GM18868 (cell line): ENCODE measurements at regions not wholly inside any gene's neighbourhood (a gene's known extent, or its start where the extent isn't known, plus 50 kb on each side); places are given as distances from the start of the nearest gene placed in this dataset.
"Not testable (repeated sequence)": the region's sequence is repeated elsewhere in the genome, so short reads cannot be mapped to it uniquely, and the experiment has no call there.

Experiments used
- ATAC-seq: cut with Tn5 transposase; IDR thresholded peaks from one replicate; pipeline ENCODE4 v1.9.1; 2021; ENCODE audit warnings: mild to moderate bottlenecking, moderate library complexity; ENCODE audit not compliant: unreplicated experiment

DNA sequence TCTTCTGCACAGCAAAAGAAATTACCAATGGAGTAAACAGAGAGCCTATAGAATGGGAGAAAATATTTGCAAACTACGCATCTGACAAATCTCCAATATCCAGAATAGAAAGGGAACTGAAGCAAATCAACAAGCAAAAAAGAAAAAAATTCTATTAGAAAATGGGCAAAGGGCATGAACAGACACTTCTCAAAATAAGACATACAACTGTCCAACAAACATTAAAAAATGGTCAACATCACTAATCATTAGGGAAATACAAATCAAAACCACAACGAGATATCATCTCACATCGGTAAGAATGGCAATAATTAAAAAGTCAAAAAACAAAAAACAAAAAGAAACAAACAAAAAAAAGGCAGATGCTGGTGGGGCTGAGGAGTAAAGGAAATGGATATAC lies 356.4 kb downstream of the ADCYAP1 start:
- ATAC-seq = no peak

DNA sequence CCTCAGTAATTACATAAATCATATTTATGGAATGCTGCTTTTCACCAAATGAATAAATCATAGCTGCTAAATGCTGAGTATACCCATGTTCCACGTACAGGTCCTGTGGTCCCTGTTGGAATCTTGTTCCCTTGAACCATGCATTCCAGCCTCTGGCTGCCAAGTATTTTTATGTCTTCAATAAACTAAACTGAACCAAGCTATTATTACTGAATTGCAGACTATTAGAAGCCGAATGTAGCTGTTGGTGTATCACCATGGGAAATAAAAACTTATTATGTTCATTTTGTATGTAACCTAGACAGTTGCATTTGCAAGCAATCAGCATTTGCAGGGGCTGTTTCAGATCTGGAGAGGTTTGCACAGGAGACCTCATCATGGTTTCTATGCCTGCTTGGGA lies 362.4 kb downstream of the ADCYAP1 start:
- ATAC-seq = no peak

DNA sequence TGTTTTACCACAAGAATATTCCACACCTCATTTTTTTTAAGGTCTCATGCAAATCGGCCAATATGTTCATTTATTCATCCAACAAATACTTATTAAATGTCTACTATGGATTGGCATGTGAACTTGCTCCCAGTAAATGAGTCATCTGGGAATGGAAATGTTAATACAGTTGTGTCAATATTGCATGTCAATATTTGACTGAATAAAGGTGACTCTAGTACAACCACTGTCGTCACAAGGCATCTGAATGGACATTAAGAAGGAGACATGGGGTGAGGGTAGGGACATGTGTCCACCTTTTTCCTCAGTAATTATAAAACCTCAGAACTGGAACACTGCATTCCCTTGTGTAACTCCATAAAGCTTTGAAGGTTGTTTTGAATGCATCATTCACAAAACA lies 365.4 kb downstream of the ADCYAP1 start:
- ATAC-seq = no peak

DNA sequence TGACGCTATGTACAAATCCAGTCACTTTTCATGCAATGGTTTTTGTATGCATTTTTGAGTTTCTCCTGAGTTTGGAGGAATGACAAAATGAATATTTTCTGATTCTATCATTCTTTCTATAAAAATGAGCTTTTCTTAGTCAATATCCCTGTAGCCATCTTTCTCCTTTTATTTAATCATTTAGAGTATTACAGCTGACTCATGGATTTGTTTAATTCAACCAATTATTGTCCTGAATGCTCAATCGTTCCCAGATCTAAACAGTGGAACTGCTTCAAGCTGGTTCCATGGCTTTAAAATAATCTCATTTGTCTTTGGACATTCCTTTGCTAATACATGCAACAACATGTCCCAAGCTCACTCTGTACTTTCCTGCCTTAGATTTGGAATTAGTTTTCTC lies 368.8 kb downstream of the ADCYAP1 start:
- no peak for ATAC-seq

DNA sequence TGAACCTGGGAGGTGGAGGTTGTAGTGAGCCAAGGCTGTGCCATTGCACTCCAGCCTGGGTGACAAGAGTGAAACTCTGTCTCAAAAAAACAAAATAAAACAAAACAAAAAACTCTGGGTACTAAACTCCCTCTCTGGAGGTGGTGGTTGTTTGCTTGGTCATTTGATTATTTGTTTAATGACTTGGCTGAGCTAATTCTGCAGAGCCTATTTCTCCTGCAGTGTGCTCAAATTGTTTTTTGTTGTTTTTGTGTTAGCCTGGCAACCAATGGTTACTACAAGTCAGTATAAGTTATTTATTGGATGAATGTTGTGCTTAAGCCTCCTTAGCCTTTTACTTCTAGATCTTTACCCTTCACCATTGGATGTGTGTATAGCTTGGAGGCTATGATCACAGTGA lies 387.5 kb downstream of the ADCYAP1 start:
- ATAC-seq = no peak

DNA sequence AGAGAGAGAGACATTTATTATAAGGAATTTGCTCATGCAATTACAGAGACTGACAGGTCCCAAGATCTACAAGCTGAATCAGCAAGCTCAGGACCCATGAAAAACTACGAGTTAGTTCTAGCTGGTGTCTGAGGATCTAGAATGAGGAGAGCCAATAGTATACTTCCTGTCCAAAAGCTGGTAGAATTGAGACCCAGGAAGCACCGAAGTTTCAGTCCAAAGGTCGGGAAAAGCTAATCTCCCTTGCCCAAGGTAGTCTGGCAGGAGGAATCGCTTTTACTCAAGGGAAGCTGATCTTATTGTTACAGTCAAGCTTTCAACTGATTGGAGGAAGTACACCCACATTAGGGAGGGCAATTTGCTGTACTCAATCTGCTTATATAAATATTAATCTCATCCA lies 389.6 kb downstream of the ADCYAP1 start:
- no peak for ATAC-seq

DNA sequence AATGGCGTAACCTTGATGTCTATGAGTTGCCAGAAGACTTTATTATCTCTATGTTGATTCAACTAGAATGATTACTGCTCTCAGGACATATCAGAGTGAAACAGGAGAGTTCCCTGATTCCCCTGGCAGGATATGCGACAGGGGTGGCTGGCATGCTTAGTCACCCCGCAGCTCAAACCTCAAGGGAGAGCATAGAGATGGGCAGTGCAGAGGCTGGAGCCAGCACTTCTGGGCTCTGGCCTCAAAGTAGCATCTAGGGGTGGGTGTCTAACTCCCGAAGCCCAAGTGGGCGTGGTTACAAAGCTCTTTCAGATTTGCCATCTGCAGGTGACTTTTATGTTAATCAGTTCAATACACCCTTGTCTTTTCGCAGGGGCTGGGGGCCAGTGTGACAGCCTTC lies 391.6 kb downstream of the ADCYAP1 start:
- ATAC-seq = no peak

DNA sequence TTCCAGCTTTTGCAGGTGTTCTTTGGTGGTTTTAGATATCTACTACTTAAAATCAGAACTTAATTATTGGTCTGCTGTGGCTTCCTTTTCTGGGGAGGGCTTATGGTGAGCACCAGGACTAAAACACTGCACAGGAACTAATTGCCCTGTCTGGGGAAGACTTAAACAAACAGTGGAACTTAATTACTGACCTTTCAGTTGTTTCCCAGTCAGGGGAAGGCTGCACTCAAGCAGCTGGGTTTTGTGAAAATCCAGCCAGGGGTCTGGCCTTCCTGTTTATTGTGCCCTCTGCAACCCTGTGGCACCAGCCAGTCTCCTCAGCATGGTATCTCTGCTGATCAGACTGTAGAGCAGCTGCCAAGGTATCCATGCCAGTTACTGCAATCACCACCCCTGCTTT lies 398.2 kb downstream of the ADCYAP1 start:
- ATAC-seq = no peak

DNA sequence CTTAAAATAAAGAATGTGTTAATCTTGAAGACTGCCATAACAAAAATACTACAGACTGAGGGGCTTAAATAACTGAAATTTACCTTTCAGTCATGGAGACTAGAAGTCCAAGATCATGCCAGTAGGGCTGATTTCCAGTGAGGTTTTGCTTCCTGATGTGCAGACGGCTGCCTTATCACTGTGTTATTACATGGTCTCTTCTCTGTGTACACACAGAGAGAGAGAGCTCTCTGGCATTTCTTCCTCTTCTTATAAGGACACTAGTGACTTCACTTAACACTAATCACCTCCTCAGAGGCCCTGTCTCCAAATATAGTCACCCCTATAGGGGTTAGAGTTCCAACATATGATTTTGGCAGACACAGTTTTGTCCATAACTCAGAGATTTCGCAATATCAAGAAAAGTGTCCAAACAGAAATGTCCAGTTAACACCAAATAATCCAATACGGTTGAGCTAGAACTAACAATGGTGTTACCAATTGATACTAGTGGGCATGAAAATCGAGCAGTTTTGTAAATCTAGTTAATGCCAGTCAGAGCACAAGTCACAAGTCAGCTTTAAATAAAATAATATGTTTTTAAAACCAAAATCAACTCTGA lies 399.8 kb downstream of the ADCYAP1 start:
- no peak for ATAC-seq

DNA sequence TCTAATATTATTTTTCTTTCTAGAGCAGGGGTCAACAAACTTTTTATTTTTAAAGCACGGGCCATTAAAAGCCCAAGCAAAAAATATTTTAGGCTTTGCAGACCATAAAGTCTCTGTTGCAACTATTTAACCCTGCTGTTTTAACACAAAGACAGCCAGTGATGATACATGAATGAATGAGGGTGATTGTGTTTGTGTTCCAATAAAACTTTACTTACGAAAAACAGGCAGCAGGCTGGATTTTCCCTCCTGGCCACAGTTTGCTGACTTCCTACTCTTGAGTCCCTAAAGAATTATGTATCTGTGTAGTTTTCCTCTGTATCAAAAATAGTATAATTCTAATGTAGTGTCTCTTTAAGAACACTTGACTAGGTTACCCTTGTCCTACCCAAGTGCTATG lies 402.0 kb downstream of the ADCYAP1 start:
- no peak for ATAC-seq

DNA sequence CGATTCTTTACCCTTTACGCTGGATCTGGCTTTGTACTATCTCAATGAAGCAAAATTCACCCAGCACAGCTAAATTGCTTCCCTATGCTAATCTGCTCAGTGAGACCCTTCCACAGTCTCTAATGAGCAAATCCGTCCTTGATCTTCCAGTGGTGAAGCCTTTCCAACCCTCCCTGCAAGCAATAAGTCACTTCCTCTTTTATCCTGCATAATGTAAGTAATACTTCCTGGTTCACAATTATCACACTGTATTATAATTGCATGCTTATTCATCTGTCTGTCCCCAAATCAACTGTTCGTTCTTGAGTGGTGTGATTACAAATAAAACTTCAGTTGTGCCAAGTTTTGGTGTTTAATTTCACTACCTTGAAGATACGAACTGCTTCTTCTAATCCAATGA lies 404.0 kb downstream of the ADCYAP1 start:
- ATAC-seq = no peak

DNA sequence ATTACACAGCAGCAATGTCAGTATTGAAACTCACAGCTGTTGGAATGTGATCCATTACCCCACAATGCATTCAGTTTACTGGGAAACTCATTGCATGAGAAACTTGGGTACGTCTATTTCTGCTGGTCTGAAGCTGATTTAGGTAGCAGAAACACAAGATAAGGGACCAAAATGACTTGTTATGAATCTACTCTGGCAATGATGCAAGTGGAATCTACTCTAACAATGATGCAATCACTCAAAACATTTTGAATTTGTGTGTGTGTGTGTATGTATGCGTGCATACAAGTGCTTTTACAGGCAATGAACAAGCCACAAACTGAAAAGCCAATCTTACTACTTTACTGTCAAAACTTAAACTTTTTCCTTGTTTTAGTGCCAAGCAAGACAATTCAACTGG lies 406.7 kb downstream of the ADCYAP1 start:
- no peak for ATAC-seq

DNA sequence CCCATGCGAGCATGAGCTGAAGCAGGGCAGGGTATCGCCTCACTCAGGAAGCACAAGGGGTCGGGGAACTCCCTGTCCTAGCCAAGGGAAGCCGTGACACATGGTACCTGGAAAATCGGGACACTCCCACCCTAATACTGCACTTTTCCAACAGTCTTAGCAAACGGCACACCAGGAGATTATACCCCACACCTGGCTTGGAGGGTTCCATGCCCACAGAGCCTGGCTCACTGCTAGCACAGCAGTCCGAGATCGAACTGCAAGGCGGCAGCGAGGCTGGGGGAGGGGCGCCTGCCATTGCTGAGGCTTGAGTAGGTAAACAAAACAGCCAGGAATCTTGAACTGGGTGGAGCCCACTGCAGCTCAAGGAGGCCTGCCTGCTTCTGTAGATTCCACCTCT lies 430.7 kb downstream of the ADCYAP1 start:
- ATAC-seq = not testable (repeated sequence)

DNA sequence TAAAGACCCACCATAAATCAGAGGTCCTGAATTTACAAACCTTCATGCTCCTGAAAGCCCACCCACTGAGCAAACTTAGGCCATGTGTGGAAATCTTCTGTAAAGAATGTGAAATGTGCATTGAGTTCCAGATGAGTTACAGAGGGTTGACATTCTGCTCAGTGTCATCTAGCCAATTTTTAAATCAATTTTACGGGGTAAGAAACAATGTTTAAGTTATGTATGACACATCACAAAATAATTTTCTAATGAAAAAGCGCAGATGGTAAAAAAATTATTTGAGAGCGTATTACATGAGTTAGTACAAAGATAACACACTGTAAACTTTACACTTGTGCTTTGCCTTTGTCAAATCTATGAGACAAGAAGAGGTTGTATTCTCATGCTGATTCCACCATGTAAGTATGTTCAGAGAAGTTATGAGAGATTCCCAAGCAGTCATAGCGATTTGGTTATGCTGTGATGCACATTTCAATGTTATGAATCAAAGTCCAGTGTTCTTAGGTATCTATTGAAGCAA lies 446.3 kb downstream of the ADCYAP1 start:
- no peak for ATAC-seq

DNA sequence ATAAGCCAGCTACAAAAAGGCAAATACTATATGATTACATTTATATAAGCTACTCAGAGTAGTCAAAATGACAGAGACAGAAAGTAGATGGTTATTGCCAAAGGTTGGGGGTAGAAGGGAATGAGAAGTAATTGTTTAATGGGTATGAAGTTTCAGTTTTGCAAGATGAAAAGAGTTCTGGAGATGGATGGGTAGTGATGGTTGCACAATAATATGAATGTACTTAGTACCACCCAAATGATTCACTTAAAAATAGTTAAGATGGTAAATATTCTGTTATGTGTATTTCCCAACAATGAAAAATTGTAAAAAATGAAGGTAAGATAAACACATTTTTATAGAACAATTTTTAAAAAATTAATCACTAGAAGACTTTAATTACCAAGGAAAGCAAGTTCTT lies 448.4 kb downstream of the ADCYAP1 start:
- no peak for ATAC-seq

DNA sequence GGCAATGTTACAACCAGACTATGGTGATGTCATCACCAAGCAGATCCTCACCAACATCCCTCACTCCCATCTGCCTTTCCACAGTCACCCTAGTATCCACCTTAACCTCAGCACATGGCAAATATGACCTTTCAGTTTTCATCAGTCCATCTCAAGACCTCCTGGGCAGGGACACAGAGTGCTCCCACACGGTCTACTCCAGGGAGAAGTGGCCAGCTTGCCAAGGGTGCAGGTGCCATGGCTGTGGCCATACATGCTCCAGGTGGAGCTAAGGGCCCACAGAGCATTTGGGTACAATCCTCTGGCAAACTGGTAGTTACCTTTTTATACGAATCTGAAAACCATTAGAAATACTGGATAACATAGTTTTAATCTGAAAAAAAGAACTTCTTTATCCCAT lies 453.1 kb downstream of the ADCYAP1 start:
- ATAC-seq = no peak

DNA sequence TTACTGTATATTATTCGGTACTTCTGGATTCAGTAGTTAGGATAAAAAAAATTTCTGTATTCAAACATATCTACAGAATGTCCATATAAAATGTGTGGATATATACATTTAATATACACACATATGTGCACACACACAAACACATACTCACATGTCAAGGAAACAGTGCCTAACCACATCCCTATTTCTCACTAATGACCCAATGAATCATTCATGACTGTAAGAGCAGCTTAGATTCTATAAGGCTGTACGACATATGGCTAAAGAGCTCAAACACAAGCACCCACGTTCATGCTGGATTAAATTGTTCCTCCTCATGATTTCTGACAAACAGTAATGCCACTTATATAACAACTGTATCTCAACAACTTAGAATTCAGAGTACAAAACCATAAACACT lies 457.3 kb downstream of the ADCYAP1 start:
- ATAC-seq = no peak

DNA sequence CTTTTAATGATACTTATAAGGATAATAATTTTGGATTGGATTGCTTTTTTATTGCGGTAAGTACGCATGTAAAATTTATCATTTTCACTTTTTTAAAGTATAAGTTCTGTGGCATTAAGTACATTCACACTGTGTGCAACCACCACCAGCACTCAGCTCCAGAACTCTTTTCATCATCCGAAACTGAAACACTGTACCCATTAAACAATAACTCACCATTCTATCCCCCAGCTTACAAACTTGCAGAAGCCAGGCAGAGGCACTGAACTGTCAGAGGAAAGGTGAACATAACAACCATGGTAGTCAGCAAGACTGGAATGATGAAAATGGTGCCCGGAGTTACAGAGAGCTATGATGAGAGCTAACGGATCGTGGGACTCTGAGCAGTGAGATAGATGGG lies 465.9 kb downstream of the ADCYAP1 start:
- no peak for ATAC-seq

DNA sequence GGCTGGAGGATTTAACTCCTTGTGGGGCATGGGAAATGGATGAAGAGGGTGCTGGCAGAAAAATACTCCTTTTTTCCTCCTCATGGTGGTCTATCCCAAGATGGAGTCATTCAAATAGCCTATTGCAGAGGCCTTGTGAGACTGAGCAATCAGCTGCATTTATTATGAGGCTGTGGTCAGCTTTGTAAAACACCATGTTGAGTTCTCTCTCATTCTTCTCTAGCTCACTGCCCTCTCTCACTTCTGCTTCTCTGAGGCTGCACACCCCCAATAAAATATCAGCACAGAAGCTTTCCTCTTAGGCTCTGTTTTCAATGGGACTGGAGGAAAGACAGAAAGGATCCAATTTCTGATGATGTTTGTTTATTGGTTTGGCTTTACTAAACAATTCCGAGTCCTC lies 467.1 kb downstream of the ADCYAP1 start:
- ATAC-seq = no peak

DNA sequence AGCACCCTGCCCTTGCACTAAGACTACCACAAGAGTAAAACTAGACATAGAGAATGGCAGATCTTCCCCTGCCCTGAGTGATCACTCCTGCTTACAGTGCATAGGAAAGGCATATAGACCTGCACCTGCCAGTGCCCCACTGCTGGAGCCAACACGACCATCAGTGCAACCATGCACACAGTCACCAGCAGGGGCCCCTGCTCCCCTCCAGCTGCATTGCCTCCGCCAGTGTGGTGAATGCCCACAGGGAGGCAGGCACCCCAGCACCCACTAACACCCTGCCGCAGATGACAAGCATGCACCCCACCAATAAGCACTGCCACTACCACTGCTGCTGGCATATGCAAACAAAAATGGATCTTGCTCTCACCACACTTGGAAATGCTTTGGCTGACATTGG lies 478.8 kb downstream of the ADCYAP1 start:
- ATAC-seq = no peak

DNA sequence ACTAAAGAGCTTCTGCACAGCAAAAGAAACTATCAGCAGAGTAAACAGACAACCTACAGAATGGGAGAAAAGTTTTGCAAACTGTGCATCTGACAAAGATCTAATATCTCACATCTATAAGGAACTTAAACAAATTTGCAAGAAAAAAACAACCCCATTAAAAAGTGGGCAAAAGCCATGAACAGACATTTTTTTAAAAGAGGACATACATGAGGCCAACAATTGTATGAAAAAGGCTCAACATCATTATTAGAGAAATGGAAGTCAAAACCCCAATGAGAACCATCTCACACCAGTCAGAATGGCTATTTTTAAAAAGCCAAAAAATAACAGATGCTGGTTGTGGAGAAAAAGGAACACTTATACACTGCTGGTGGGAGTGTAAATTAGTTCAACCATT lies 483.8 kb downstream of the ADCYAP1 start:
- not testable (repeated sequence) for ATAC-seq

DNA sequence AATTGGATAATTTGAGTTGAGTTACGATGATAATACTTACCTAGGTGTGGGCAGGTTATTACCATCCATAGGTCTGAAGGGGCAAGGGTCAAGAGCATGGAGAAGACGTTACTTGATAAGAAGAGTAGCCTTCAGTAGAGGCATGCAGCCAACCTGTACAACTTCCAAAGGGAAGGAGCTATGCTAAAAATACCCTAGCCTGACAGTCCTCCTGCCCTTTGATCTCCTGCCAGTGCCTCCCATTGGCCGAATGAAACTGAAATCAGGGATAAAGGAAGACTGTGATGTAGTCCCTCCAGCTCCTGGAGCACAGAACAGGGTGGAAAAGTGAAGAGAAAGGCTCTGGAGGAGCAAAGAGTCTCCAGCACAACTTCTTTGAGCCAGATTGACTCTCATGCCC lies 487.4 kb downstream of the ADCYAP1 start:
- ATAC-seq = no peak
